GM12878 (cell line): ENCODE measurements at regions not wholly inside any gene's neighbourhood (a gene's known extent, or its start where the extent isn't known, plus 50 kb on each side); places are given as distances from the start of the nearest gene placed in this dataset.

ENCODE experiments used
- ATAC-seq: fragments of 200-7000 bp; cut with Tn5 transposase; 3 replicates; pipeline ENCODE4 v1.9.1; 2020; ENCODE audit warnings: mild to moderate bottlenecking, moderate library complexity
- BruUV-seq: library from RNA; stranded (reverse); fragments of 400-500 nt; replicated peaks from 2 replicates; lab custom pipeline; 2021; lab: Mats Ljungman, UMichigan
- CTCF ChIA-PET: fragments of 300-600 bp; sonication (Branson Sonifier 250); formaldehyde crosslinking; extraction: SDS; loops from one replicate; lab custom pipeline; 2021; ENCODE audit warnings: inconsistent platforms; lab: Yijun Ruan, JAX
- POLR2A ChIA-PET: fragments of 350-600 bp; formaldehyde crosslinking; extraction: SDS; loops from one replicate; lab custom pipeline; 2021; ENCODE audit warnings: inconsistent platforms; lab: Charles Lee
- RAD21 ChIA-PET: fragments of 300-600 bp; sonication (Branson Sonifier 250); formaldehyde crosslinking; loops from one replicate; lab custom pipeline; 2023; ENCODE audit warnings: antibody characterized with exemption; ENCODE audit not compliant: unreplicated experiment; lab: Charles Lee
- SMC1A ChIA-PET: fragments of 300-600 bp; sonication (Branson Sonifier 250); formaldehyde crosslinking; loops from one replicate; lab custom pipeline; 2023; ENCODE audit not compliant: unreplicated experiment, uncharacterized antibody; lab: Charles Lee
- DNase-seq: peaks from one replicate; pipeline ENCODE4 v3.0.0-alpha.2; 2011; ENCODE audit warnings: low read depth, low spot score
- FAIRE-seq: peaks from 3 replicates; lab custom pipeline; 2011; peaks lifted over from hg19 to GRCh38; lab: Jason Lieb, UNC
- H2AFZ ChIP-seq: 2 replicates; pipeline ENCODE4 v1.6.0; 2011; ENCODE audit warnings: low read depth, low read length, control low read depth; ENCODE audit not compliant: control insufficient read depth
- H3K27ac ChIP-seq: 2 replicates; pipeline ENCODE4 v1.5.1; 2011; ENCODE audit warnings: control low read depth; ENCODE audit not compliant: control insufficient read depth, insufficient read depth
- H3K27me3 ChIP-seq, 2 experiments: replicated peaks in 1 of 2; 2 replicates each; pipeline versions ENCODE4 v1.6.0 to v1.6.1; 2011; ENCODE audit warnings: low read length in 1 of 2; ENCODE audit not compliant: control insufficient read depth in 2 of 2, insufficient read depth in 2 of 2
- H3K36me3 ChIP-seq, 2 experiments: 2 replicates each; pipeline ENCODE4 v1.5.1; 2011; ENCODE audit warnings: low read length in 1 of 2; ENCODE audit not compliant: control insufficient read depth in 2 of 2, insufficient read depth in 2 of 2
- H3K4me1 ChIP-seq: 2 replicates; pipeline ENCODE4 v1.6.1; 2011; ENCODE audit warnings: mild to moderate bottlenecking, low read length, moderate library complexity, mixed read lengths; ENCODE audit not compliant: control insufficient read depth, insufficient read depth
- H3K4me2 ChIP-seq: 2 replicates; pipeline ENCODE4 v1.6.0; 2011; ENCODE audit warnings: control low read depth; ENCODE audit not compliant: control insufficient read depth, insufficient read depth
- H3K4me3 ChIP-seq: fragments of 200-600 bp; sonication (generic); 2 replicates; pipeline ENCODE4 v1.5.1; 2016
- H3K79me2 ChIP-seq: 2 replicates; pipeline ENCODE4 v1.6.0; 2011; ENCODE audit warnings: low read length; ENCODE audit not compliant: control insufficient read depth, insufficient read depth
- H3K9ac ChIP-seq: 2 replicates; pipeline ENCODE4 v1.8.0; 2011; ENCODE audit warnings: low read length, control low read depth, mixed read lengths; ENCODE audit not compliant: control insufficient read depth, insufficient read depth
- H3K9me3 ChIP-seq: replicated peaks from 3 replicates; pipeline ENCODE4 v1.5.1; 2011; ENCODE audit warnings: mild to moderate bottlenecking, low read length; ENCODE audit not compliant: control insufficient read depth, insufficient read depth
- H4K20me1 ChIP-seq: 2 replicates; pipeline ENCODE4 v1.6.0; 2011; ENCODE audit not compliant: control insufficient read depth, insufficient read depth
- CBFB ChIP-seq: IDR thresholded peaks from 2 replicates; pipeline ENCODE4 v1.6.1; 2016; ENCODE audit warnings: antibody characterized with exemption, low read depth
- CHD4 ChIP-seq: fragments of 200-600 bp; sonication (generic); IDR thresholded peaks from 2 replicates; pipeline ENCODE4 v1.6.1; 2016; ENCODE audit warnings: mild to moderate bottlenecking
- E2F8 ChIP-seq: fragments of 450-650 bp; IDR thresholded peaks from 2 replicates; pipeline ENCODE4 v1.6.1; 2018; ENCODE audit warnings: mild to moderate bottlenecking, low read depth, moderate library complexity; ENCODE audit not compliant: partially characterized antibody
- ELK1 ChIP-seq: IDR thresholded peaks from 2 replicates; pipeline ENCODE4 v1.6.1; 2012; ENCODE audit warnings: low read depth, low read length, improper control_type of control experiment
- EZH2 ChIP-seq: IDR thresholded peaks from 2 replicates; pipeline ENCODE4 v1.6.1; 2012; ENCODE audit warnings: low read depth, mild to moderate bottlenecking, control low read depth, inconsistent platforms, low read length, borderline replicate concordance; ENCODE audit not compliant: control insufficient read depth
- JUNB ChIP-seq: IDR thresholded peaks from 2 replicates; pipeline ENCODE4 v1.6.1; 2016; ENCODE audit warnings: antibody characterized with exemption, mild to moderate bottlenecking
- MTA3 ChIP-seq: IDR thresholded peaks from 2 replicates; pipeline ENCODE4 v1.6.1; 2012; ENCODE audit warnings: low read length, inconsistent platforms, borderline replicate concordance
- NFYA ChIP-seq: IDR thresholded peaks from 2 replicates; pipeline ENCODE4 v1.6.1; 2011; ENCODE audit warnings: low read depth, mild to moderate bottlenecking, low read length, improper control_type of control experiment, borderline replicate concordance
- SMC3 ChIP-seq: IDR thresholded peaks from 2 replicates; pipeline ENCODE4 v1.6.1; 2011; ENCODE audit warnings: low read length, improper control_type of control experiment, borderline replicate concordance
- ZBED1 ChIP-seq: IDR thresholded peaks from 2 replicates; pipeline ENCODE4 v1.6.1; 2016; ENCODE audit warnings: borderline replicate concordance
- ZBTB33 ChIP-seq: fragments of 450-650 bp; IDR thresholded peaks from 2 replicates; pipeline ENCODE4 v1.6.1; 2017; ENCODE audit warnings: mild to moderate bottlenecking
- ZBTB4 ChIP-seq: fragments of 450-650 bp; formaldehyde crosslinking; IDR thresholded peaks from 2 replicates; pipeline ENCODE4 v1.4.0; 2022; ENCODE audit warnings: mild to moderate bottlenecking, moderate library complexity
- ZNF622 ChIP-seq: fragments of 450-650 bp; IDR thresholded peaks from 2 replicates; pipeline ENCODE4 v1.6.1; 2017; ENCODE audit warnings: mild to moderate bottlenecking, inconsistent platforms
- ZZZ3 ChIP-seq: IDR thresholded peaks from 2 replicates; pipeline ENCODE4 v1.6.1; 2011; ENCODE audit warnings: low read depth; ENCODE audit not compliant: control insufficient read depth, insufficient read length
- WGBS: methylation state at CpG from one replicate; pipeline ENCODE4 v1.1.6; 2016; ENCODE audit warnings: low lambda C conversion rate; ENCODE audit not compliant: insufficient replicate concordance, insufficient coverage; ENCODE audit errors: missing lambda C conversion rate; 5-methylcytosine and 5-hydroxymethylcytosine counted together
- in situ Hi-C: fragments of 300-500 bp; cut with MboI; formaldehyde crosslinking; loops from 9 replicates; pipeline ENCODE4 v1.14.3; 2018; ENCODE audit warnings: mixed read lengths
- intact Hi-C: fragments of 100-400 bp; cut with micrococcal nuclease; formaldehyde crosslinking; loops from one replicate; pipeline ENCODE4 v1.14.2; 2022; ENCODE audit not compliant: unreplicated experiment

GRCh38 chr9:22992780-22993179, 546.2 kb downstream of the DMRTA1 start (continued):
- TF ChIP-seq E2F8 = no peak
- TF ChIP-seq EZH2 = no peak
- no peak for TF ChIP-seq ZBTB33
- TF ChIP-seq, all 136 proteins: peak for 0

GRCh38 chr9:22997923-22998322, 551.3 kb downstream of the DMRTA1 start:
- no peak overlapping the region for H3K9ac ChIP-seq
- no peaks in the 10 kb centered on the region for H3K9me3 ChIP-seq
- BruUV-seq = no TSS peak
- TF ChIP-seq ELK1 = no peak
- no peak for TF ChIP-seq ZBED1
- no peak for TF ChIP-seq CHD4
- no peak for TF ChIP-seq ZNF622
- no peak for TF ChIP-seq ZZZ3
- TF ChIP-seq SMC3 = no peak
- no peak for TF ChIP-seq JUNB
- no peak for TF ChIP-seq ZBTB4
- TF ChIP-seq CBFB = no peak
- TF ChIP-seq MTA3 = no peak
- no peak for TF ChIP-seq NFYA
- H3K4me3 ChIP-seq = no peak overlapping the region
- no peak for DNase-seq
- no peak for ATAC-seq
- H3K79me2 ChIP-seq = no peaks in the 10 kb centered on the region
- in situ Hi-C loops (no loop called here), intact Hi-C loops (no loop called here)
- ChIA-PET CTCF (no interaction called here), RAD21 (no interaction called here), POLR2A (no interaction called here), SMC1A (no interaction called here)
- H4K20me1 ChIP-seq = no peaks in the 10 kb centered on the region
- no peaks in the 10 kb centered on the region for H3K27me3 ChIP-seq
- FAIRE-seq = no peak
- no peak overlapping the region for H3K4me2 ChIP-seq
- 19% methylated on average over 4 of the region's 4 CpGs for WGBS
- no peaks in the 10 kb centered on the region for H3K36me3 ChIP-seq
- H3K27ac ChIP-seq = no peak overlapping the region
- no peak overlapping the region for H2AFZ ChIP-seq
- H3K4me1 ChIP-seq = no peaks in the 10 kb centered on the region
